C4-2B (cell line): ENCODE measurements at regions not wholly inside any gene's neighbourhood (a gene's known extent, or its start where the extent isn't known, plus 50 kb on each side); places are given as distances from the start of the nearest gene placed in this dataset.

Source experiments
- ZFX ChIP-seq: fragments of 450-650 bp; IDR thresholded peaks from 2 replicates; pipeline ENCODE4 v1.6.1; 2017
- TF ChIP-seq, protein P1 (sequence below): fragments of 450-650 bp; conservative IDR thresholded peaks from 2 replicates; pipeline ENCODE4 v1.5.1; 2017; ENCODE audit warnings: mild to moderate bottlenecking

DNA sequence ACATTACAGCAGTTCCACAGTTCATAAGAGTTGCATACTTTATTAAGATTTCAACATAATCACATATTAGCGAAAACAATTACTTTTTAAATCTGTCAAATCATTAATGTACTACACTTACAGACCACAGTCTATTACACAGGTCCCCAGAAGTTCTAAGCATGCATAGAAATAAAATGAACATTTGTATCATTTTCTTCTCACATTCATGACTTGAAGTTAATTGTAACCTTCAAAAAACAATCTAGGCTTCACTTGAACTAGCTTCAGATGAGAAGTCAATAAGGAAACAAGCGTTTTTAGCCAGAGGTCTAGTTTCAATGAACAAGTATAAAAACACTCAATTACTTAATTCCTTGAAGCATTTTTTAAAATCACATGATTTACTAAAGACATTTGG, 238.3 kb downstream of the HACE1 start:
- TF ChIP-seq, protein P1, sequence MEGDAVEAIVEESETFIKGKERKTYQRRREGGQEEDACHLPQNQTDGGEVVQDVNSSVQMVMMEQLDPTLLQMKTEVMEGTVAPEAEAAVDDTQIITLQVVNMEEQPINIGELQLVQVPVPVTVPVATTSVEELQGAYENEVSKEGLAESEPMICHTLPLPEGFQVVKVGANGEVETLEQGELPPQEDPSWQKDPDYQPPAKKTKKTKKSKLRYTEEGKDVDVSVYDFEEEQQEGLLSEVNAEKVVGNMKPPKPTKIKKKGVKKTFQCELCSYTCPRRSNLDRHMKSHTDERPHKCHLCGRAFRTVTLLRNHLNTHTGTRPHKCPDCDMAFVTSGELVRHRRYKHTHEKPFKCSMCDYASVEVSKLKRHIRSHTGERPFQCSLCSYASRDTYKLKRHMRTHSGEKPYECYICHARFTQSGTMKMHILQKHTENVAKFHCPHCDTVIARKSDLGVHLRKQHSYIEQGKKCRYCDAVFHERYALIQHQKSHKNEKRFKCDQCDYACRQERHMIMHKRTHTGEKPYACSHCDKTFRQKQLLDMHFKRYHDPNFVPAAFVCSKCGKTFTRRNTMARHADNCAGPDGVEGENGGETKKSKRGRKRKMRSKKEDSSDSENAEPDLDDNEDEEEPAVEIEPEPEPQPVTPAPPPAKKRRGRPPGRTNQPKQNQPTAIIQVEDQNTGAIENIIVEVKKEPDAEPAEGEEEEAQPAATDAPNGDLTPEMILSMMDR, result no peak
- TF ChIP-seq ZFX, result no peak
